Lower leg skin (tissue), 4 donors: ENCODE measurements at regions not wholly inside any gene's neighbourhood (a gene's known extent, or its start where the extent isn't known, plus 50 kb on each side); places are given as distances from the start of the nearest gene placed in this dataset.

Source experiments
- DNase-seq, 2 donors: peaks; one replicate each; pipeline ENCODE4 v3.0.0-alpha.2; 2019; ENCODE audit warnings: low spot score in 2 of 2
- H3K4me3 ChIP-seq: fragments of 200-600 bp; sonication (generic); 2 replicates; pipeline ENCODE4 v1.5.1; 2017; ENCODE audit warnings: mild to moderate bottlenecking, low read depth; ENCODE audit not compliant: poor library complexity, severe bottlenecking
- CTCF ChIP-seq, 3 donors: fragments of 450-650 bp; IDR thresholded peaks; one replicate each; pipeline ENCODE4 v1.5.1; 2016; ENCODE audit warnings: antibody characterized with exemption in 3 of 3, mild to moderate bottlenecking in 3 of 3, moderate library complexity in 2 of 3
- POLR2A ChIP-seq, 2 donors: fragments of 450-650 bp; IDR thresholded peaks; one replicate each; pipeline ENCODE4 v1.6.1; 2016 to 2017; ENCODE audit warnings: antibody characterized with exemption in 2 of 2, mild to moderate bottlenecking in 1 of 2, moderate library complexity in 1 of 2
- WGBS, 2 donors: methylation state at CpG; one replicate each; pipeline ENCODE4 v1.1.5; 2018; 5-methylcytosine and 5-hydroxymethylcytosine counted together
- intact Hi-C: fragments of 100-400 bp; cut with DNase I; formaldehyde crosslinking; loops from one replicate; pipeline ENCODE4 v1.15.0; 2023; ENCODE audit warnings: low total_unique reads

- TF ChIP-seq POLR2A (IDR thresholded peaks at IDR 0.05) (no peak), CTCF (IDR thresholded peaks at IDR 0.05) (no peak)
- intact Hi-C loops = no loop called here
- no peak overlapping the region for H3K4me3 ChIP-seq
- DNase-seq = no peak
- WGBS, 2 donors = 77 to 80% methylated on average over 4 of the region's 4 CpGs
Measured at GRCh38 chr3:102484-102883, 94.1 kb upstream of the CHL1 start.

GRCh38 chr3:103991-104390 is 92.6 kb upstream of the CHL1 start:
- TF ChIP-seq POLR2A (IDR thresholded peaks at IDR 0.05) = no peak
- TF ChIP-seq CTCF (IDR thresholded peaks at IDR 0.05) = no peak
- WGBS, 2 donors = 52 to 66% methylated on average over 2 of the region's 2 CpGs

GRCh38 chr3:105585-105984 is 91.0 kb upstream of the CHL1 start:
- TF ChIP-seq CTCF (IDR thresholded peaks at IDR 0.05) (no peak), POLR2A (IDR thresholded peaks at IDR 0.05) (no peak)
- intact Hi-C loops = no loop called here
- no peak for DNase-seq
- 67 to 70% methylated on average over 5 of the region's 5 CpGs for WGBS, 2 donors
- no peak overlapping the region for H3K4me3 ChIP-seq

More at GRCh38 chr3:103991-104390, 92.6 kb upstream of the CHL1 start:
- no peak overlapping the region for H3K4me3 ChIP-seq
- intact Hi-C loops = no loop called here
- no peak for DNase-seq

GRCh38 chr3:106619-107018 is 89.9 kb upstream of the CHL1 start:
- H3K4me3 ChIP-seq = no peak overlapping the region
- DNase-seq = no peak
- 94 to 100% methylated on average over 2 of the region's 2 CpGs for WGBS, 2 donors
- intact Hi-C loops = no loop called here
- TF ChIP-seq POLR2A (IDR thresholded peaks at IDR 0.05) (no peak), CTCF (IDR thresholded peaks at IDR 0.05) (no peak)

GRCh38 chr3:111143-112069 is 85.2 kb upstream of the CHL1 start:
- peak in 1 of 2 donors; percentile 13 for DNase-seq
- TF ChIP-seq CTCF (IDR thresholded peaks at IDR 0.05) (no peak), POLR2A (IDR thresholded peaks at IDR 0.05) (no peak)
- no peak overlapping the region for H3K4me3 ChIP-seq
- intact Hi-C loops = no loop called here
- 57 to 62% methylated on average over 8 of the region's 8 CpGs for WGBS, 2 donors
